ENCODE measurements at regions not wholly inside any gene's neighbourhood (a gene's known extent, or its start where the extent isn't known, plus 50 kb on each side); places are given as distances from the start of the nearest gene placed in this dataset.

GRCh38 chr12:107411792-107412535 lies 273.6 kb upstream of the PWP1 start:
- peak; percentile 63 for DNase-seq
- H3K79me1 ChIP-seq (replicated peaks; ENCODE audit: low read length, poor library complexity, severe bottlenecking) = no peaks in the 10 kb centered on the region
- no peak overlapping the region for H2BK12ac ChIP-seq (ENCODE audit: low read length in 2 of 2)

GRCh38 chr12:107415071-107415470 lies 270.5 kb upstream of the PWP1 start:
- Histone ChIP-seq H3K79me1 (replicated peaks; ENCODE audit: low read length, poor library complexity, severe bottlenecking) (no peaks in the 10 kb centered on the region), H3K23ac (ENCODE audit: low read length in 2 of 2) (no peak overlapping the region)

More at GRCh38 chr12:107411792-107412535, 273.6 kb upstream of the PWP1 start:
- Histone ChIP-seq H3K36me3 (ENCODE audit: control insufficient read depth in 1 of 2, insufficient read depth in 2 of 2, low read depth in 1 of 2, low read length in 2 of 2) (no peaks in the 10 kb centered on the region), H2AFZ (ENCODE audit: low read depth, low read length) (no peak overlapping the region), H3K4me1 (ENCODE audit: control insufficient read depth, insufficient read depth, low read depth, low read length) (peaks cover 17% of the 10 kb centered on the region), H4K8ac (ENCODE audit: low read length) (no peak overlapping the region), H2BK15ac (ENCODE audit: low read depth, poor library complexity, severe bottlenecking) (no peak overlapping the region), H3K4ac (ENCODE audit: low read depth in 1 of 2, low read length in 2 of 2) (no peak overlapping the region), H2BK120ac (ENCODE audit: low read depth, low read length) (no peak overlapping the region), H3K18ac (ENCODE audit: low read depth in 1 of 2, low read length in 2 of 2) (no peak overlapping the region), H3K27me3 (ENCODE audit: control insufficient read depth in 1 of 2, insufficient read depth in 1 of 2, low read length in 2 of 2) (peaks cover 0 to 13% of the 10 kb centered on the region in 2 experiments), H2AK5ac (ENCODE audit: low read length, severe bottlenecking) (peak overlapping the region; percentile 37), H3K14ac (ENCODE audit: low read length in 2 of 2) (no peak overlapping the region), H3K9me3 (ENCODE audit: control insufficient read depth, low read length) (no peaks in the 10 kb centered on the region), H3K4me3 (ENCODE audit: insufficient read depth in 1 of 2, low read depth in 1 of 2, low read length in 2 of 2) (no peak overlapping the region), H2BK5ac (ENCODE audit: low read depth, low read length, poor library complexity, severe bottlenecking) (no peak overlapping the region), H3K4me2 (ENCODE audit: low read length, poor library complexity, severe bottlenecking) (no peak overlapping the region), H4K91ac (ENCODE audit: low read length) (no peak overlapping the region), H3K9ac (ENCODE audit: low read length) (no peak overlapping the region), H3K27ac (ENCODE audit: low read length, poor library complexity, severe bottlenecking) (peak overlapping the region; percentile 41), H3K23ac (ENCODE audit: low read length in 2 of 2) (no peak overlapping the region)
- WGBS = 66% methylated on average over 14 of the region's 14 CpGs

GRCh38 chr12:107415834-107416233 lies 269.8 kb upstream of the PWP1 start:
- Histone ChIP-seq H2BK12ac (ENCODE audit: low read length in 2 of 2) (no peak overlapping the region), H3K27ac (ENCODE audit: low read length, poor library complexity, severe bottlenecking) (peak overlapping the region; percentile 89), H3K4me1 (ENCODE audit: control insufficient read depth, insufficient read depth, low read depth, low read length) (peaks cover 18% of the 10 kb centered on the region), H4K91ac (ENCODE audit: low read length) (no peak overlapping the region), H3K4ac (ENCODE audit: low read depth in 1 of 2, low read length in 2 of 2) (no peak overlapping the region), H4K8ac (ENCODE audit: low read length) (no peak overlapping the region), H3K27me3 (ENCODE audit: control insufficient read depth in 1 of 2, insufficient read depth in 1 of 2, low read length in 2 of 2) (no peaks in the 10 kb centered on the region), H3K36me3 (ENCODE audit: control insufficient read depth in 1 of 2, insufficient read depth in 2 of 2, low read depth in 1 of 2, low read length in 2 of 2) (no peaks in the 10 kb centered on the region), H3K9me3 (ENCODE audit: control insufficient read depth, low read length) (no peaks in the 10 kb centered on the region), H3K23ac (ENCODE audit: low read length in 2 of 2) (no peak overlapping the region), H2BK5ac (ENCODE audit: low read depth, low read length, poor library complexity, severe bottlenecking) (no peak overlapping the region), H3K4me2 (ENCODE audit: low read length, poor library complexity, severe bottlenecking) (no peak overlapping the region), H3K18ac (ENCODE audit: low read depth in 1 of 2, low read length in 2 of 2) (no peak overlapping the region), H3K14ac (ENCODE audit: low read length in 2 of 2) (no peak overlapping the region), H2BK15ac (ENCODE audit: low read depth, poor library complexity, severe bottlenecking) (no peak overlapping the region), H2AK5ac (ENCODE audit: low read length, severe bottlenecking) (no peak overlapping the region), H3K79me1 (replicated peaks; ENCODE audit: low read length, poor library complexity, severe bottlenecking) (no peaks in the 10 kb centered on the region), H2BK120ac (ENCODE audit: low read depth, low read length) (no peak overlapping the region), H3K4me3 (ENCODE audit: insufficient read depth in 1 of 2, low read depth in 1 of 2, low read length in 2 of 2) (no peak overlapping the region), H3K9ac (ENCODE audit: low read length) (no peak overlapping the region), H2AFZ (ENCODE audit: low read depth, low read length) (no peak overlapping the region)
- DNase-seq = no peak
- 76% methylated on average over 8 of the region's 8 CpGs for WGBS

More at GRCh38 chr12:107415071-107415470, 270.5 kb upstream of the PWP1 start:
- Histone ChIP-seq H2BK120ac (ENCODE audit: low read depth, low read length) (no peak overlapping the region), H3K9me3 (ENCODE audit: control insufficient read depth, low read length) (no peaks in the 10 kb centered on the region), H3K4ac (ENCODE audit: low read depth in 1 of 2, low read length in 2 of 2) (no peak overlapping the region), H3K14ac (ENCODE audit: low read length in 2 of 2) (no peak overlapping the region), H3K36me3 (ENCODE audit: control insufficient read depth in 1 of 2, insufficient read depth in 2 of 2, low read depth in 1 of 2, low read length in 2 of 2) (no peaks in the 10 kb centered on the region), H2AK5ac (ENCODE audit: low read length, severe bottlenecking) (peak overlapping the region; percentile 5), H2AFZ (ENCODE audit: low read depth, low read length) (no peak overlapping the region), H3K27me3 (ENCODE audit: control insufficient read depth in 1 of 2, insufficient read depth in 1 of 2, low read length in 2 of 2) (no peaks in the 10 kb centered on the region), H2BK15ac (ENCODE audit: low read depth, poor library complexity, severe bottlenecking) (no peak overlapping the region), H3K27ac (ENCODE audit: low read length, poor library complexity, severe bottlenecking) (peak overlapping the region; percentile 86), H3K18ac (ENCODE audit: low read depth in 1 of 2, low read length in 2 of 2) (no peak overlapping the region), H3K4me2 (ENCODE audit: low read length, poor library complexity, severe bottlenecking) (no peak overlapping the region), H3K4me1 (ENCODE audit: control insufficient read depth, insufficient read depth, low read depth, low read length) (peaks cover 18% of the 10 kb centered on the region), H4K91ac (ENCODE audit: low read length) (no peak overlapping the region), H4K8ac (ENCODE audit: low read length) (no peak overlapping the region), H3K4me3 (ENCODE audit: insufficient read depth in 1 of 2, low read depth in 1 of 2, low read length in 2 of 2) (no peak overlapping the region), H3K9ac (ENCODE audit: low read length) (no peak overlapping the region), H2BK12ac (ENCODE audit: low read length in 2 of 2) (no peak overlapping the region), H2BK5ac (ENCODE audit: low read depth, low read length, poor library complexity, severe bottlenecking) (no peak overlapping the region)
- 65% methylated on average over 7 of the region's 7 CpGs for WGBS
- no peak for DNase-seq

GRCh38 chr12:107417004-107417403 lies 268.6 kb upstream of the PWP1 start:
- Histone ChIP-seq H3K27ac (ENCODE audit: low read length, poor library complexity, severe bottlenecking) (no peak overlapping the region), H2BK120ac (ENCODE audit: low read depth, low read length) (no peak overlapping the region), H3K4me2 (ENCODE audit: low read length, poor library complexity, severe bottlenecking) (no peak overlapping the region), H3K14ac (ENCODE audit: low read length in 2 of 2) (no peak overlapping the region), H4K8ac (ENCODE audit: low read length) (no peak overlapping the region), H3K9me3 (ENCODE audit: control insufficient read depth, low read length) (no peaks in the 10 kb centered on the region), H3K18ac (ENCODE audit: low read depth in 1 of 2, low read length in 2 of 2) (no peak overlapping the region), H3K23ac (ENCODE audit: low read length in 2 of 2) (no peak overlapping the region), H3K36me3 (ENCODE audit: control insufficient read depth in 1 of 2, insufficient read depth in 2 of 2, low read depth in 1 of 2, low read length in 2 of 2) (no peaks in the 10 kb centered on the region), H3K9ac (ENCODE audit: low read length) (no peak overlapping the region), H4K91ac (ENCODE audit: low read length) (no peak overlapping the region), H3K27me3 (ENCODE audit: control insufficient read depth in 1 of 2, insufficient read depth in 1 of 2, low read length in 2 of 2) (no peaks in the 10 kb centered on the region), H2AFZ (ENCODE audit: low read depth, low read length) (no peak overlapping the region), H2AK5ac (ENCODE audit: low read length, severe bottlenecking) (peak overlapping the region; percentile 91), H2BK15ac (ENCODE audit: low read depth, poor library complexity, severe bottlenecking) (no peak overlapping the region), H3K4me1 (ENCODE audit: control insufficient read depth, insufficient read depth, low read depth, low read length) (peaks cover 18% of the 10 kb centered on the region), H3K4ac (ENCODE audit: low read depth in 1 of 2, low read length in 2 of 2) (no peak overlapping the region), H3K4me3 (ENCODE audit: insufficient read depth in 1 of 2, low read depth in 1 of 2, low read length in 2 of 2) (no peak overlapping the region), H2BK12ac (ENCODE audit: low read length in 2 of 2) (no peak overlapping the region), H3K79me1 (replicated peaks; ENCODE audit: low read length, poor library complexity, severe bottlenecking) (no peaks in the 10 kb centered on the region), H2BK5ac (ENCODE audit: low read depth, low read length, poor library complexity, severe bottlenecking) (no peak overlapping the region)
- DNase-seq = no peak
- WGBS = 88% methylated on average over 4 of the region's 5 CpGs

All from mesenchymal stem cell (in vitro differentiated cells and primary cell).